ENCODE measurements at regions not wholly inside any gene's neighbourhood (a gene's known extent, or its start where the extent isn't known, plus 50 kb on each side); places are given as distances from the start of the nearest gene placed in this dataset.
"Not testable (repeated sequence)": the region's sequence is repeated elsewhere in the genome, so short reads cannot be mapped to it uniquely, and the experiment has no call there.

DNA sequence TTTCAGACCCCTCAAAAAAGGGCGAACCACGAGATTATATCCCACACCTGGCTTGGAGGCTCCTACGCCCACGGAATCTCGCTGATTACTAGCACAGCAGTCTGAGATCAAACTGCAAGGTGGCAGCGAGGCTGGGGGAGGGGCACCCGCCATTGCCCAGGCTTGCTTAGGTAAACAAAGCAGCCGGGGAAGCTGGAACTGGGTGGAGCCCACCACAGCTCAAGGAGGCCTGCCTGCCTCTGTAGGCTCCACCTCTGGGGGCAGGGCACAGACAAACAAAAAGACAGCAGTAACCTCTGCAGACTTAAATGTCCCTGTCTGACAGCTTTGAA lies 1136.6 kb downstream of the FSCB start:
- DNase-seq, result not testable (repeated sequence)

DNA sequence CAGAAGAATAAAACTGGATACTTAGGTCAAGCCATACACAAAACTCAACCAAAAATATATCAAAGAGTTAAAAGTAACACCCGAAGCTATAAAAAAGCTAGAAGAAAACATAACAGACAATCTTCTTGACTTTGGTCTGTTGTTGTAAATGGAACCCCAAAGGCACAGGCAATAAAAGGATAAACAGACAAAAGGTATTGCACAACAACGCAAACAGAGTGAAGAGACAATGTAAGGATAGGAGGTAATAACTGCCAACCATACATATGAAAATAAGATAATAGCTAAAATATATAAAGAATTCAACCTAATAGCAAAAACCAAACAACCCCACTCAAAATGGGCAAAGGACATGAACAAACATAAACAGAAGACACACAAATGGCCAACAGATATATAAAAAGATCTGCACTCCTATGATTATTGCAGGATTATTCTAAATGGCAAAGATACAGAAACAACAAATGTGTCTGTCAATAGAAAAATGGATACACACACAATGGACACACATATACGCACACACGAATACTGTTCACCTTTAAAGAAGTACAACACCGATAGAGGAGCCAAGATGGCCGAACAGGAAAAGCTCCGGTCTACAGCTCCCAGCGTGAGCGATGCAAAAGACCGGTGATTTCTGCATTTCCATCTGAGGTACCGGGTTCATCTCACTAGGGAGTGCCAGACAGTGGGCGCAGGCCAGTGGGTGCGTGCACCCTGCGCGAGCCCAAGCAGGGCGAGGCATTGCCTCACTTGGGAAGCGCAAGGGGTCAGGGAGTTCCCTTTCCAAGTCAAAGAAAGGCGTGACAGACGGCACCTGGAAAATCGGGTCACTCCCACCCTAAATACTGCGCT lies 1137.1 kb downstream of the FSCB start:
- no peak for DNase-seq

GRCh38 chr14:43362586-43362985 lies 1144.5 kb downstream of the FSCB start:
- no peak for DNase-seq

DNA sequence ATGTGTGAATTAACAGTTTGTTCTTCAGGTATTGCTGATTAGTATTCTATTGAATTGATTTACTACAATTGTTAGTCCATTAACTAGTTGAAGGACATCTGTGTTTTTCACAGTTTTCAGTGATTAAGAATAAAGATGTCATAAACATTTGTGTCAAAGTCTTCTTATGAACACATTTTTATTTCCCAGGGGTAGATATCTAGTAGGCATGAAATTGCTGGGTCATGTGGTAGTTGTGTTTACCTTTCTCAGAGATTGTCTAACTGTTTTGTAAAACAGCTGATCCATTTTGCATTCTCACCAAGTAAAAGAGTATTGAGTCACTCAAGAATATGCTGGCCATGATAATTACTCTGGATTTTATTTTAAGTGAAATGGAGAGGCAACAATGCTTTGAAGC lies 1145.3 kb downstream of the FSCB start:
- DNase-seq, result no peak

GRCh38 chr14:43360239-43360638 lies 1146.8 kb downstream of the FSCB start:
- DNase-seq, result no peak

DNA sequence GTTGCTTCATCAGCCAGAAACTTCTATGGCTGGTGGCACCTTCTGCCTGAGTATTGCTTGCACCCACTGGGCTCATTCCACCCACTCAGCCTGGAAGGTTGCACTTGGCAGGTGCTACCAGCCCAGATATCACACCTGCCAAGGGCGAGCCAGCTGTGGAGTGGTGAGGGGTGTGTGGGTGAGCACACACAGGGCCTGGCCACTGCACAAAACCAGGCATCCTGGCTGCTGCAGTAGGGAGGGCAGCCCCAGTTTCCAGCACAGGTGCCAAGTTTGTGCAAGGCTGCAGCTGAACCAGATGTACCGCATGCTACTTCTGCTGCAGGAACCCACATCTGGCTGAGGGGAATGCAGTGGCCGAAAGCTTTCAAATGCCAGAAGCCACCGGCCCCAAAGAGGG lies 1147.8 kb downstream of the FSCB start:
- no peak for DNase-seq

GRCh38 chr14:43356979-43357545 lies 1150.0 kb downstream of the FSCB start:
- DNase-seq, result no peak

GRCh38 chr14:43356382-43356781 lies 1150.7 kb downstream of the FSCB start:
- no peak for DNase-seq

DNA sequence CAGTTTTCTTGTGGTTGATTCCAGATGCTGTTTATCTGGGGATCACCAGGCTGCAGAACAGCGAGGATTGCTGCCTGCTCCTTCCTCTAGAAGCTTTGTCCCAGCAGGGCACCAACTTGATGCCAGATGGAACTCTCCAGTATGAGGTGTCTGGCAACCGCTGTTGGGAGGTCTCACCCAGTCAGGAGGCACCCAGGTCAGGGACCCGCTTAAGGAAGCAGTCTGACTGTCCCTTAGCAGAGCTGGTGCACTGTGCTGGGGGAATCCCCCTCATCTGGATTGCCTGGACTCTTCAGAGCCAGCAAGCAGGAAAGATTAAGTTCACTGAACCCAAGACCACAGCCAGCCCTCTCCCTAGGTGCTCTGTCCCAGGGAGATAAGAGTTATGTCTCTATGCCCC lies 1165.2 kb downstream of the FSCB start:
- no peak for DNase-seq

GRCh38 chr14:43338713-43339112 lies 1168.4 kb downstream of the FSCB start:
- DNase-seq, result no peak

GRCh38 chr14:43336351-43336750 lies 1170.7 kb downstream of the FSCB start:
- no peak for DNase-seq

DNA sequence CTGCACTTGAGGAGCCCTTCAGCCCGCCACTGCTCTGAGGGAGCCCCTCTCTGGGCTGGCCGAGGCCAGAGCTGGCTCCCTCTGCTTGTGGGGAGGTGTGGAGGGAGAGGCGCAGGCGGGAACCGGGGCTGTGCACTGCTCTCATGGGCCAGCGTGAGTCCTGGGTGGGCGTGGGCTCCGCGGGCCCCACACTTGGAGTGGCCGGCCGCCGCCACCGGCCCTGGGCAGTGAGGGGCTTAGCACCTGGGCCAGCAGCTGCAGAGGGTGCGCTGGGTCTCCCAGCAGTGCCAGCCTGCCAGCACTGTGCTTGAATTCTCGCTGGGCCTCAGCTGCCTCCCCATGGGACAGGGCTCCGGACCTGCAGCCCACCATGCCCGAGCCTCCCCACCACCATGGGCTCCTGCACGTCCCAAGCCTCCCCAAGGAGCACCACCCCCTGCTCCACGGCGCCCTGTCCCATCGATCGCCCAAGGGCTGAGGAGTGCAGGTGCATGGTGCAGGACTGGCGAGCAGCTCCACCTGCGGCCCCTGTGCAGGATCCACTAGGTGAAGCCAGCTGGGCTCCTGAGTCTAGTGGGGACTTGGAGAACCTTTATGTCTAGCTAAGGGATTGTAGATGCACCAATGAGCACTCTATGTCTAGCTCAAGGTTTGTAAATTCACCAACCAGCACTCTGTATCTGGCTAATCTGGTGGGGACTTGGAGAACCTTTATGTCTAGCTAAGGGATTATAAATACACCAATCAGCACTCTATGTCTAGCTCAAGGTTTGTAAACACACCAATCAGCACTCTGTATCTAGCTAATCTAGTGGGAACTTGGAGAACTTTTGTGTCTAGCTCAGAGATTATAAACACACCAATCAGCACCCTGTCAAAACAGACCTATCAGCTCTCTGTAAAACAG lies 1180.3 kb downstream of the FSCB start:
- DNase-seq, result not testable (repeated sequence)

GRCh38 chr14:43316427-43316826 lies 1190.7 kb downstream of the FSCB start:
- DNase-seq, result no peak

GRCh38 chr14:43313719-43314118 lies 1193.4 kb downstream of the FSCB start:
- DNase-seq, result no peak

DNA sequence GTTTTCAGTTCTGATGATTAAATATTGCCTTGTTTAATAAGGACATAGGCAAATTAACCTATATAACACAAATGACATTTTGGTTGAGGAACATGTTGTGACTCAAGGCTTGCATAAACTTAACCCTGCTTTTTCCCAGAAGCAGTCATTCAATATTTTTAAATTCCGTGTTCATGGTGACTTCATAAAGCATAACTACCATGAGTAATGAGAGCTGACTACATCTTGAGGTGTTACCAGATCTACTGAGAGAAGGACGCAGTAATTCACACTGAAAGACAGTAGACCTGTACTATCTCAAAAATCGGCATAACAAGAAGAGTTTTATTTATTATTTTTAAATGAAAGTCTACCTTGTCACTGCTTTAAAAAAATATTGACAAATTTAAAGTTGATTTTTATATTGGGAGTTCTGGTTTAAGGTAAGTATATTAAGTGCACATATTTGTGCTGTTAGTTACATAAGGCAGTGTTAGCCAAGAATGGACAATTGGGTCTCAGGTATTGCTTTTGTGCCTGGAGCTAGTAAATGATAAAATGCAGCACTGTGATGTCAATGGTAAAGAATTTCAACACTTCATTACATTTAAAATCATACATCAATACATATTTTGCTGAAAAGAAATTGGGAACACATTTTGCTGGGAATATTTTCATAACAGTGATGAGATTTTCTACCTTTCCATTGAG lies 1198.5 kb downstream of the FSCB start:
- DNase-seq, result no peak

DNA sequence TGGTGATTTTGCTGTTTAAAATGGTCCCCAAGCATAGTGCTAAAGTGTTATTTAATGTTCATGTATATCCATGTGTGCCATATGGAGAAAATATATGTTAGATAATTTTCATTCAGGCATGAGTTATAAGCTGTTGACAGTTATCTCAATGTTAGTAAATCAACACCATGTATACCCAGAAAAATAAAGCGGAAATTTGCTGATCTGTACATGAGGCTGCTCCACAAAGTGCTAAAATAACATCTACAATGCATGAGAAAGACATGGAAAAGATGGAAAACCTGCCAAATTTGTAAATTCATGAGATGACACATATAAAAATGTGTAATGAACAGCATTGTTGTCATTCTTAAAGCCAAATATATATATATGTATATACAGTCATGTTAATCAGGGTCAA lies 1199.2 kb downstream of the FSCB start:
- no peak for DNase-seq

- DNase-seq, result no peak
These were observed 1201.0 kb downstream of the FSCB start for GRCh38 chr14:43306053-43306452.

- DNase-seq, result no peak
These were observed 1209.3 kb downstream of the FSCB start for GRCh38 chr14:43297794-43298193.

DNA sequence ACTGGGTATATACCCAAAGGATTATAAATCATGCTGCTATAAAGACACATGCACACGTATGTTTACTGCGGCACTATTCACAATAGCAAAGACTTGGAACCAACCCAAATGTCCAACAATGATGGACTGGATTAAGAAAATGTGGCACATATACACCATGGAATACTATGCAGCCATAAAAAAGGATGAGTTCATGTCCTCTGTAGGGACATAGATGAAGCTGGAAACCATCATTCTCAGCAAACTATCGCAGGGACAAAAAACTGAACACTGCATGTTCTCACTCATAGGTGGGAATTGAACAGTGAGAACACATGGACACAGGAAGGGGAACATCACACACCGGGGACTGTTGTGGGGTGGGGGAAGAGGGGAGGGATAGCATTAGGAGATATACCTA lies 1211.0 kb downstream of the FSCB start:
- not testable (repeated sequence) for DNase-seq

GRCh38 chr14:43285575-43285974 lies 1221.5 kb downstream of the FSCB start:
- no peak for DNase-seq

GRCh38 chr14:43260056-43260455 lies 1247.0 kb downstream of the FSCB start:
- DNase-seq, result no peak

DNA sequence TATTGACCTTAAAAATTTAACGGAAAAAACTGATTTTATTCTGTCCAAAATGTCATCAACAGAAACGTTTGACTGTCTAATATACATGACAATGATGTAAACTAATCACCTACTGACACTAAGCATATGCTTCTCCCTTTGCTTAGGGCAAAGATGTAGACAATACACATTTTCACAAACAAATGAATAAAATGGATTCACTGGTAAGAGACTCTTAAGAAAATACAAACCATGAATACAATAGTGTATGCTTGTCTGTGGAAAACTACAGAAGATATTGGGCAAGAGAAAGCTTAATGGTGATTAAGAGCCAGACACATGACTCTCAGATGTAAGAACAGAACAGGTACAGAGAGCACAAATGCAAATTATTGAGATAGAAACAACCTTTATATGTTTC lies 1248.7 kb downstream of the FSCB start:
- no peak for DNase-seq

- not testable (repeated sequence) for DNase-seq
These were observed 1250.1 kb downstream of the FSCB start for GRCh38 chr14:43256996-43257395.

Data from islet precursor cell (in vitro differentiated cells).